ENCODE measurements at regions not wholly inside any gene's neighbourhood (a gene's known extent, or its start where the extent isn't known, plus 50 kb on each side); places are given as distances from the start of the nearest gene placed in this dataset.

DNA sequence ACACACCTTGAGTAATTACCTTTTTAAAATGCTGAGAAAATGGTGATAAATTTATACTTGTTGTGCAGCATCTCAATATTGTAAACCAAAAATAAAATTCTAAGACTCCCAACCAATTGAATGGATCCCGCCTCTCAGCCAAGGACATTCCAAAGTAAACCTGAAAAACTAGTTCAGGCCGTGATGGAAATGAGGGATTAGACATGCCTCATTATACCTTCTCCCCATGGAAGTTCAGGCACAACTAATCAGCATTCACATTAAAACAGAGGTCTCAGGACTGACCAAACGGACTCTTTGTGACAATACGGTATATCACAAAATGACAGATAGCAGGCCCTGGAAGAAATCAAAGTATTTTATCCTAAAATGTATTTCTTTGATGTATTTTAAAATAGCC is 907.4 kb upstream of the RAG2 start:
- ChIA-PET CTCF (ENCODE audit: low intra/inter-chr PET ratio, low total read pairs) (no interaction called here), POLR2A (no interaction called here)
- Histone ChIP-seq H3K9ac (ENCODE audit: insufficient read depth, low read depth, low read length) (no peak overlapping the region), H3K36me3 (replicated peaks in 1 of 2; ENCODE audit: control insufficient read depth in 1 of 2, insufficient read depth in 2 of 2, low read length in 2 of 2) (no peaks in the 10 kb centered on the region), H3K79me2 (ENCODE audit: insufficient read depth, low read length) (no peaks in the 10 kb centered on the region), H3K27me3 (ENCODE audit: control insufficient read depth in 1 of 2, insufficient read depth in 2 of 2, low read length in 2 of 2) (no peaks in the 10 kb centered on the region), H4K20me1 (ENCODE audit: insufficient read depth, low read length) (no peaks in the 10 kb centered on the region), H3K4me1 (ENCODE audit: insufficient read depth, low read length) (no peaks in the 10 kb centered on the region), H2AFZ (ENCODE audit: low read length) (no peak overlapping the region), H3K27ac (ENCODE audit: extremely low read length, insufficient read depth, low read length) (no peak overlapping the region), H3K4me2 (ENCODE audit: low read depth, low read length) (no peak overlapping the region), H3K4me3 (replicated peaks in 1 of 3; ENCODE audit: insufficient read depth in 1 of 3, low read depth in 2 of 3, low read length in 3 of 3) (no peak overlapping the region), H3K9me3 (ENCODE audit: low read length) (peaks cover 89% of the 10 kb centered on the region)
- intact Hi-C loops (cut with micrococcal nuclease; ENCODE audit: unreplicated experiment) (no loop called here), in situ Hi-C loops (cut with HindIII; ENCODE audit: extremely low pct_ligation_motif_present, low pct_unique_long_range_greater_than_20kb) (no loop called here)
- WGBS (ENCODE audit: low lambda C conversion rate): 10% methylated on average over 4 of the region's 4 CpGs
- ATAC-seq (no peak), FAIRE-seq (no peak), DNase-seq (ENCODE audit: low spot score) (no peak)
- no TSS peak for BruUV-seq (replicated peaks)
- TF ChIP-seq TBP (CRISPR knock-in tag; IDR thresholded peaks at IDR 0.05) (no peak), MATR3 (CRISPR knock-in tag; IDR thresholded peaks at IDR 0.05) (no peak), PAF1 (CRISPR knock-in tag; IDR thresholded peaks at IDR 0.05) (no peak), ATF7 (IDR thresholded peaks at IDR 0.05) (no peak), ATF7 (CRISPR knock-in tag; IDR thresholded peaks at IDR 0.05) (no peak)

DNA sequence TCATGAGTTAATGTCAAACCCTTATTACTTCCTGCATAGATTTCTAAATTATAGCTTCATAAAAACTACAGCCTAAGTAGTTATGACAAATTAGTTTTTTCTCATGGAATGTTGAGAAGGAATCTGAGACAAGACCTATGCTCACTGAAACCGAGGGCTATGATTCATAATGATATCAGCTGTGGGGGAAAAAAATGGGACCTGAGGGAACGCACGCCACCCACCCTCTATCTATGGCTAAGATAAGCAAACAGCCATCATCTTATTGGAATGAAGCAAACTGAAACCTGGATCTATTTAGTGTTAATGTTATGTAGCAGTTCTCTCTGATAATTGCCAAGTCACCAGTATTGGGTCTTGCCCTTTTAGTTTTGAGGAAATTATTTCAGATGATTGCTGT is 906.9 kb upstream of the RAG2 start:
- no peak overlapping the region for H3K9ac ChIP-seq (ENCODE audit: insufficient read depth, low read depth, low read length)
- ATAC-seq: no peak
- H2AFZ ChIP-seq (ENCODE audit: low read length): no peak overlapping the region
- no peaks in the 10 kb centered on the region for H3K27me3 ChIP-seq (ENCODE audit: control insufficient read depth in 1 of 2, insufficient read depth in 2 of 2, low read length in 2 of 2)
- intact Hi-C loops (cut with micrococcal nuclease; ENCODE audit: unreplicated experiment) (no loop called here), in situ Hi-C loops (cut with HindIII; ENCODE audit: extremely low pct_ligation_motif_present, low pct_unique_long_range_greater_than_20kb) (no loop called here)
- H3K4me3 ChIP-seq (replicated peaks in 1 of 3; ENCODE audit: insufficient read depth in 1 of 3, low read depth in 2 of 3, low read length in 3 of 3): no peak overlapping the region
- no peak overlapping the region for H3K27ac ChIP-seq (ENCODE audit: extremely low read length, insufficient read depth, low read length)
- CTCF ChIA-PET (ENCODE audit: low intra/inter-chr PET ratio, low total read pairs): no interaction called here
- TF ChIP-seq ELF1 (CRISPR knock-in tag; IDR thresholded peaks at IDR 0.05) (no peak), ZBTB7B (CRISPR knock-in tag; IDR thresholded peaks at IDR 0.05) (no peak), NR3C1 (CRISPR knock-in tag; IDR thresholded peaks at IDR 0.05) (no peak), ZNF562 (CRISPR knock-in tag; IDR thresholded peaks at IDR 0.05; ENCODE audit: borderline replicate concordance) (no peak), ZNF33B (CRISPR knock-in tag; IDR thresholded peaks at IDR 0.05) (no peak), GATA4 (IDR thresholded peaks at IDR 0.05; ENCODE audit: borderline replicate concordance, low read depth) (no peak), HOXD1 (CRISPR knock-in tag; IDR thresholded peaks at IDR 0.05) (no peak), NKX3-1 (CRISPR knock-in tag; IDR thresholded peaks at IDR 0.05) (no peak), ZNF792 (CRISPR knock-in tag; IDR thresholded peaks at IDR 0.05) (no peak), ARNTL (CRISPR knock-in tag; IDR thresholded peaks at IDR 0.05) (no peak), ZNF605 (CRISPR knock-in tag; IDR thresholded peaks at IDR 0.05) (no peak), ZNF251 (CRISPR knock-in tag; IDR thresholded peaks at IDR 0.05) (no peak), HHEX (CRISPR knock-in tag; IDR thresholded peaks at IDR 0.05) (no peak), RFX5 (IDR thresholded peaks at IDR 0.05; ENCODE audit: low read depth, low read length) (no peak), EP300 (IDR thresholded peaks at IDR 0.05; ENCODE audit: low read depth in 2 of 2, low read length in 2 of 2) (no peak), EP300 (CRISPR knock-in tag; IDR thresholded peaks at IDR 0.05; ENCODE audit: borderline replicate concordance) (no peak), ZNF839 (CRISPR knock-in tag; IDR thresholded peaks at IDR 0.05; ENCODE audit: borderline replicate concordance) (no peak), HDAC1 (CRISPR knock-in tag; IDR thresholded peaks at IDR 0.05) (no peak), HOXA5 (CRISPR knock-in tag; IDR thresholded peaks at IDR 0.05) (no peak)
- H3K36me3 ChIP-seq (replicated peaks in 1 of 2; ENCODE audit: control insufficient read depth in 1 of 2, insufficient read depth in 2 of 2, low read length in 2 of 2): no peaks in the 10 kb centered on the region
- DNase-seq (ENCODE audit: low spot score): no peak
- no peaks in the 10 kb centered on the region for H3K79me2 ChIP-seq (ENCODE audit: insufficient read depth, low read length)
- 3% methylated on average over 3 of the region's 3 CpGs for WGBS (ENCODE audit: low lambda C conversion rate)
- FAIRE-seq: no peak
- no peak overlapping the region for H3K4me2 ChIP-seq (ENCODE audit: low read depth, low read length)
- peaks cover 89% of the 10 kb centered on the region for H3K9me3 ChIP-seq (ENCODE audit: low read length)
- BruUV-seq (replicated peaks): no TSS peak
- POLR2A ChIA-PET: no interaction called here
- H3K4me1 ChIP-seq (ENCODE audit: insufficient read depth, low read length): no peaks in the 10 kb centered on the region
- H4K20me1 ChIP-seq (ENCODE audit: insufficient read depth, low read length): no peaks in the 10 kb centered on the region

All from HepG2 (cell line).